ENCODE measurements at regions not wholly inside any gene's neighbourhood (a gene's known extent, or its start where the extent isn't known, plus 50 kb on each side); places are given as distances from the start of the nearest gene placed in this dataset.
"Not testable (repeated sequence)": the region's sequence is repeated elsewhere in the genome, so short reads cannot be mapped to it uniquely, and the experiment has no call there.

GRCh38 chr18:41899535-41899934 lies 55.5 kb upstream of the PIK3C3 start:
- DNase-seq (ENCODE audit: low spot score): no peak

GRCh38 chr18:41893432-41893831 lies 61.6 kb upstream of the PIK3C3 start:
- DNase-seq (ENCODE audit: low spot score): no peak

- DNase-seq (ENCODE audit: low spot score): no peak
Measured at GRCh38 chr18:41887100-41887499, 67.9 kb upstream of the PIK3C3 start.

GRCh38 chr18:41886126-41886807 lies 68.8 kb upstream of the PIK3C3 start:
- no peak for DNase-seq (ENCODE audit: low spot score)

- DNase-seq (ENCODE audit: low spot score): no peak
Measured at GRCh38 chr18:41881285-41881684, 73.7 kb upstream of the PIK3C3 start.

GRCh38 chr18:41879256-41879655 lies 75.8 kb upstream of the PIK3C3 start:
- no peak for DNase-seq (ENCODE audit: low spot score)

GRCh38 chr18:41875094-41875780 lies 79.8 kb upstream of the PIK3C3 start:
- no peak for DNase-seq (ENCODE audit: low spot score)

- DNase-seq (ENCODE audit: low spot score): no peak
Measured at GRCh38 chr18:41873730-41874129, 81.3 kb upstream of the PIK3C3 start.

- DNase-seq (ENCODE audit: low spot score): no peak
Measured at GRCh38 chr18:41872206-41872605, 82.8 kb upstream of the PIK3C3 start.

- no peak for DNase-seq (ENCODE audit: low spot score)
Measured at GRCh38 chr18:41871229-41872000, 83.6 kb upstream of the PIK3C3 start.

- DNase-seq (ENCODE audit: low spot score): no peak
Measured at GRCh38 chr18:41870817-41871216, 84.2 kb upstream of the PIK3C3 start.

- DNase-seq (ENCODE audit: low spot score): no peak
Measured at GRCh38 chr18:41870191-41870590, 84.8 kb upstream of the PIK3C3 start.

GRCh38 chr18:41865796-41866195 lies 89.2 kb upstream of the PIK3C3 start:
- not testable (repeated sequence) for DNase-seq (ENCODE audit: low spot score)

- no peak for DNase-seq (ENCODE audit: low spot score)
Measured at GRCh38 chr18:41864216-41864615, 90.8 kb upstream of the PIK3C3 start.

GRCh38 chr18:41862921-41863320 lies 92.1 kb upstream of the PIK3C3 start:
- no peak for DNase-seq (ENCODE audit: low spot score)

GRCh38 chr18:41860987-41861386 lies 94.0 kb upstream of the PIK3C3 start:
- DNase-seq (ENCODE audit: low spot score): no peak

- DNase-seq (ENCODE audit: low spot score): no peak
Measured at GRCh38 chr18:41858761-41859555, 96.1 kb upstream of the PIK3C3 start.

GRCh38 chr18:41853280-41853679 lies 101.8 kb upstream of the PIK3C3 start:
- DNase-seq (ENCODE audit: low spot score): no peak

- DNase-seq (ENCODE audit: low spot score): no peak
Measured at GRCh38 chr18:41850781-41851180, 104.3 kb upstream of the PIK3C3 start.

- no peak for DNase-seq (ENCODE audit: low spot score)
Measured at GRCh38 chr18:41849632-41850031, 105.4 kb upstream of the PIK3C3 start.

- no peak for DNase-seq (ENCODE audit: low spot score)
Measured at GRCh38 chr18:41845563-41845962, 109.5 kb upstream of the PIK3C3 start.

GRCh38 chr18:41842886-41843285 lies 112.1 kb upstream of the PIK3C3 start:
- no peak for DNase-seq (ENCODE audit: low spot score)

Measured in germinal center (tissue), 1 donor.